ENCODE measurements at regions not wholly inside any gene's neighbourhood (a gene's known extent, or its start where the extent isn't known, plus 50 kb on each side); places are given as distances from the start of the nearest gene placed in this dataset.

GRCh38 chr6:44531442-44532015, 144.0 kb downstream of the CDC5L start:
- DNase-seq (ENCODE audit: low spot score): no peak

GRCh38 chr6:44533421-44533820, 145.9 kb downstream of the CDC5L start:
- no peak for DNase-seq (ENCODE audit: low spot score)

- no peak for DNase-seq (ENCODE audit: low spot score)
Observed at GRCh38 chr6:44534291-44534690, 146.8 kb downstream of the CDC5L start.

GRCh38 chr6:44535446-44535845, 147.9 kb downstream of the CDC5L start:
- DNase-seq (ENCODE audit: low spot score): no peak

GRCh38 chr6:44535967-44536366, 148.5 kb downstream of the CDC5L start:
- DNase-seq (ENCODE audit: low spot score): no peak

GRCh38 chr6:44537306-44538049, 150.0 kb downstream of the CDC5L start:
- DNase-seq (ENCODE audit: low spot score): no peak

- DNase-seq (ENCODE audit: low spot score): no peak
Observed at GRCh38 chr6:44538131-44538806, 150.8 kb downstream of the CDC5L start.

- no peak for DNase-seq (ENCODE audit: low spot score)
Observed at GRCh38 chr6:44538807-44539201, 151.3 kb downstream of the CDC5L start.

- DNase-seq (ENCODE audit: low spot score): no peak
Observed at GRCh38 chr6:44539701-44540355, 152.3 kb downstream of the CDC5L start.

GRCh38 chr6:44540881-44541280, 153.4 kb downstream of the CDC5L start:
- DNase-seq (ENCODE audit: low spot score): no peak

- peak; percentile 26 for DNase-seq (ENCODE audit: low spot score)
Observed at GRCh38 chr6:44542401-44543116, 155.1 kb downstream of the CDC5L start.

- DNase-seq (ENCODE audit: low spot score): no peak
Observed at GRCh38 chr6:44543664-44544063, 156.2 kb downstream of the CDC5L start.

- no peak for DNase-seq (ENCODE audit: low spot score)
Observed at GRCh38 chr6:44545224-44545623, 157.7 kb downstream of the CDC5L start.

GRCh38 chr6:44548319-44548718, 160.8 kb downstream of the CDC5L start:
- no peak for DNase-seq (ENCODE audit: low spot score)

- no peak for DNase-seq (ENCODE audit: low spot score)
Observed at GRCh38 chr6:44549516-44549915, 162.0 kb downstream of the CDC5L start.

- DNase-seq (ENCODE audit: low spot score): no peak
Observed at GRCh38 chr6:44554194-44554593, 166.7 kb downstream of the CDC5L start.

- no peak for DNase-seq (ENCODE audit: low spot score)
Observed at GRCh38 chr6:44554861-44555260, 167.4 kb downstream of the CDC5L start.

GRCh38 chr6:44556046-44556445, 168.5 kb downstream of the CDC5L start:
- DNase-seq (ENCODE audit: low spot score): no peak

- DNase-seq (ENCODE audit: low spot score): no peak
Observed at GRCh38 chr6:44558024-44558831, 170.7 kb downstream of the CDC5L start.

- no peak for DNase-seq (ENCODE audit: low spot score)
Observed at GRCh38 chr6:44558832-44559251, 171.3 kb downstream of the CDC5L start.

Data from AG08396 (cell line).